22Rv1 (cell line): ENCODE measurements at regions not wholly inside any gene's neighbourhood (a gene's known extent, or its start where the extent isn't known, plus 50 kb on each side); places are given as distances from the start of the nearest gene placed in this dataset.

Experiments used
- CTCF ChIP-seq: fragments of 450-650 bp; IDR thresholded peaks from 2 replicates; pipeline ENCODE4 v1.5.1; 2017; ENCODE audit warnings: mild to moderate bottlenecking
- ZFX ChIP-seq: fragments of 450-650 bp; IDR thresholded peaks from 2 replicates; pipeline ENCODE4 v1.6.1; 2017; ENCODE audit warnings: antibody characterized with exemption, borderline replicate concordance

- TF ChIP-seq CTCF, result no peak
- no peak for TF ChIP-seq ZFX
Measured at GRCh38 chr7:156060925-156061324, 248.7 kb upstream of the SHH start.
